ENCODE measurements at regions not wholly inside any gene's neighbourhood (a gene's known extent, or its start where the extent isn't known, plus 50 kb on each side); places are given as distances from the start of the nearest gene placed in this dataset.

DNA sequence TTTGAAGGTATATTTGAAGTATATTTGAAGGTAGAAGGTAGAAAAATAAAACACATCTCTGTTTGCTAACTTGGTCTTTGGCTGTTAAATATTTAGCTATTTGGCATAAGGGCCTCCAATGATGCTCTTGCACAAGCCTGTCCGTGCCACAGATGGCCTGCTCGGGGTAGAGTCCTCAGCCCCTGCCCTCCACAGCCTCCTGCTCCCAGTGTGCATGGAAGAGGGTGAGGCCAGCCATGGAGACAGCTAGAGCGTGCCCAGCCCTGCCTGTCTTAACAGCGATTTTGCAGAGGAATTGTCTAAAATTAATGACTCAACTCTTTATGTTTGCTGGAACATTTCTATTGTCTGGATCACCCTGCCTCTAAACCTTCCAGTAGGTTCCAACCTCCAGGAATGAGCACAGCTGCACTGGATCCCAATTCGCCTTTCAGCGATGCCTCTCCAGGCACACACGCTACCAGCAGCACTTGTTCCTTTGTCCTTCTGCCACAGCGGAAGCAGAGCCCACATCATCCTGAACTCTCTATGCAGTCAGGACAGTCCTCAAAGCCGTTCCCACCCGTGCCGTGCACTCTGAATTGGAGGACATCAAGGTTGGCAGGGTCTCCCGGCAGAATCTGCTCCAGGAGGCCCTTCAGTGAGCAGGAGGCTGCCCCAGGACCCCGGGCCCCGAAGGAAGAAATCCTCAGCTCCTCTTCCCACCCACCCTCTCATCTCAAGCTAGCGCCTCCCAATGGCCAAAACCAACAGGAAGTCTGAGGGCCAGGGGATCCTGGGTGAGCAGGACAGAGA is 254.0 kb upstream of the IRX1 start:
- TF ChIP-seq, protein P1, sequence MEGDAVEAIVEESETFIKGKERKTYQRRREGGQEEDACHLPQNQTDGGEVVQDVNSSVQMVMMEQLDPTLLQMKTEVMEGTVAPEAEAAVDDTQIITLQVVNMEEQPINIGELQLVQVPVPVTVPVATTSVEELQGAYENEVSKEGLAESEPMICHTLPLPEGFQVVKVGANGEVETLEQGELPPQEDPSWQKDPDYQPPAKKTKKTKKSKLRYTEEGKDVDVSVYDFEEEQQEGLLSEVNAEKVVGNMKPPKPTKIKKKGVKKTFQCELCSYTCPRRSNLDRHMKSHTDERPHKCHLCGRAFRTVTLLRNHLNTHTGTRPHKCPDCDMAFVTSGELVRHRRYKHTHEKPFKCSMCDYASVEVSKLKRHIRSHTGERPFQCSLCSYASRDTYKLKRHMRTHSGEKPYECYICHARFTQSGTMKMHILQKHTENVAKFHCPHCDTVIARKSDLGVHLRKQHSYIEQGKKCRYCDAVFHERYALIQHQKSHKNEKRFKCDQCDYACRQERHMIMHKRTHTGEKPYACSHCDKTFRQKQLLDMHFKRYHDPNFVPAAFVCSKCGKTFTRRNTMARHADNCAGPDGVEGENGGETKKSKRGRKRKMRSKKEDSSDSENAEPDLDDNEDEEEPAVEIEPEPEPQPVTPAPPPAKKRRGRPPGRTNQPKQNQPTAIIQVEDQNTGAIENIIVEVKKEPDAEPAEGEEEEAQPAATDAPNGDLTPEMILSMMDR (IDR thresholded peaks at IDR 0.05; ENCODE audit: borderline replicate concordance, control extremely low read depth, extremely low read depth, insufficient read depth, missing control alignments) = no peak
- no peak for DNase-seq (ENCODE audit: low spot score)
- in situ Hi-C loops (cut with MboI; ENCODE audit: low sequenced_read_pairs, unreplicated experiment) = no loop called here

DNA sequence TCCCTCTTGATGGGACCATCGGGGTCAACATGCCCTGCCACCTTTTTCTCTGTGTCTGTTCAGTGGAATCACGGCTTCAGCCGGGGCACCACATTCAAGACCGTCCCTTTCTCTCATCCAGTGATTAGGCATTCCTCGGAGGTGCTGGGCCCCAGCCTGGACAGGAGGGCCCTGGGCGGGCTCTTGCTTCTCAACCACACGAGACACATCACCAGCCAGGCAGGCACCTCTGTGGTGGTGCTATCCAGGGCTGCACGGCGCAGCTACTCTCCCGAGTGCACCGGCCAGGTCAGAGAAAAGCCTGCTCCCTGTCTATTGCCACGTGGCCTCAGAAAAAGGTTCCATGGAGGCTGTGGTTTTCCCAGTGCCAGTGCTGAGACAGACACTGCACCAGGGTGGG is 255.2 kb upstream of the IRX1 start:
- TF ChIP-seq, protein P1 (IDR thresholded peaks at IDR 0.05; ENCODE audit: borderline replicate concordance, control extremely low read depth, extremely low read depth, insufficient read depth, missing control alignments) = no peak
- in situ Hi-C loops (cut with MboI; ENCODE audit: low sequenced_read_pairs, unreplicated experiment) = no loop called here
- DNase-seq (ENCODE audit: low spot score) = no peak

- TF ChIP-seq, protein P1 (IDR thresholded peaks at IDR 0.05; ENCODE audit: borderline replicate concordance, control extremely low read depth, extremely low read depth, insufficient read depth, missing control alignments) = no peak
- no peak for DNase-seq (ENCODE audit: low spot score)
These were observed 255.9 kb upstream of the IRX1 start for GRCh38 chr5:3339798-3340115.

GRCh38 chr5:3339092-3339797 is 256.4 kb upstream of the IRX1 start:
- TF ChIP-seq, protein P1 (IDR thresholded peaks at IDR 0.05; ENCODE audit: borderline replicate concordance, control extremely low read depth, extremely low read depth, insufficient read depth, missing control alignments) = no peak
- DNase-seq (ENCODE audit: low spot score) = no peak
- in situ Hi-C loops (cut with MboI; ENCODE audit: low sequenced_read_pairs, unreplicated experiment) = no loop called here

More at GRCh38 chr5:3339798-3340115, 255.9 kb upstream of the IRX1 start:
- in situ Hi-C loops (cut with MboI; ENCODE audit: low sequenced_read_pairs, unreplicated experiment) = no loop called here

DNA sequence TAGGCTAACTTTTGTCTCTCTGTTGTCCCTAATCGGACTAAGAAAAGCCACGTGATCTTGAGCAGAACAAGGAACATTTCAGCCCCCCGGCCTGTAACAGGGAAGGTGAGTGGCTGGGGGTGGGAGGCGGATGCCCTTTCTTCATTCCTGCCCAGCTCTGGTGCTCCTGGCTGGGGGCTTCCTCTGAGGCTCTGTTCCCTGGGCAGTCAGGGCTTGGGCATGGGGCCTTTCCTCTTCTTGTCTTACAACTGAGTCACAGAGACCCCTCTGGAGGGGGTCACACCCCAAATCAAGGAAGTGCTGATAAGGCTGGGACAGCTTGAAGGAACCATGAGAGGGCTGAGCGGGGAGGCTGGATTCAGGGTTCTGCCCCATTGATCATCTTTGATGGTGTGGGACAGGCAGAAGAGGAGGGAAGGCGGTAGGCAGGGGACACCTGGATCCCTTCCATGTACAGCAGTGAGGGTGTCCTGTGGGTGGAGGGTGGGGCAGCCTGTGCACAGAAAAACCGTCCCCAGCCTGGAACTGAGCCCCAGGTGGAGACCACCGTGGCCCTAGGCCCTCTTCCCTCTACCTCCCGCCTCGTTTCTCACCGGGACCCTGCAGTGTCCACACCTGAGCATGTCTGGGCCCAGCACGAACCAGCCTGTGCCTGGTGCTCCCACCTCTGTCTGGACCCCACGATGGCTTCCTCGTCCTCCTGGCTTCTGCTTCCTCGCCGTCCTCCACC is 257.7 kb upstream of the IRX1 start:
- TF ChIP-seq, protein P1 (IDR thresholded peaks at IDR 0.05; ENCODE audit: borderline replicate concordance, control extremely low read depth, extremely low read depth, insufficient read depth, missing control alignments) = no peak

GRCh38 chr5:3336666-3337065 is 259.0 kb upstream of the IRX1 start:
- no peak for DNase-seq (ENCODE audit: low spot score)
- in situ Hi-C loops (cut with MboI; ENCODE audit: low sequenced_read_pairs, unreplicated experiment) = no loop called here
- TF ChIP-seq, protein P1 (IDR thresholded peaks at IDR 0.05; ENCODE audit: borderline replicate concordance, control extremely low read depth, extremely low read depth, insufficient read depth, missing control alignments) = no peak

More for the DNA sequence above, 257.7 kb upstream of the IRX1 start:
- DNase-seq (ENCODE audit: low spot score) = no peak
- in situ Hi-C loops (cut with MboI; ENCODE audit: low sequenced_read_pairs, unreplicated experiment) = no loop called here
